Ureter (tissue), 1 donor: ENCODE measurements at regions not wholly inside any gene's neighbourhood (a gene's known extent, or its start where the extent isn't known, plus 50 kb on each side); places are given as distances from the start of the nearest gene placed in this dataset.

Source experiments
- DNase-seq: peaks from one replicate; pipeline ENCODE4 v3.0.0-alpha.2; 2020; ENCODE audit warnings: low spot score
- donor health status: DM: yes; HTN: yes; CAD: no.

DNA sequence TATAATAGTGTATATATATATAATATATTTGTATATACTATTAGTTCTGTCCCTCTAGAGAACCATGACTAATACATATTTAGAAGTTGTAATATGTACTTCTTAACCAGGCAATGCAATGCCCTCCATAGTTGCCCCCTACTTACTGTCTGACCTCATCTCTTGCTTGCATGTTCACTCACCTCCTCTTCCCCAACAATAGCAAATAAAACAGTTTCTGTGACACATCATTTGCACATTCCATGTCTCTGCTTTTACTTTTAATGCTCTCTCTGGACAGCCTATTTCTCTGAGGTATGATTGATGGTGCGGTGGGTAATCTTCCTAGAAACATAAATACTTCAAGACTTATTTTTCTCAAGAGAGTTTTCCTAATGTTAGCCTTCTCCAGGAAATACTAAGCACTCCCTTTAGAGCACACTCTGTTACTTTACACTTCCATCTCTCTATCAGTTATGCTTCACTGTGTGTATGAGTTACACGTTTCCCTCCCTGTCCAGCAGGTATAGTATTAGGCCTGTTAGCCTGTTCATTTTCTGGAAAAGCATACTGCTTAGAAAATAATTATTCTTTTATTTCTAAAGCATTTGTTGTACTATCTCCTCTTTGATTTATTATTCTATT lies 295.6 kb upstream of the LRATD1 start:
- DNase-seq, result no peak

DNA sequence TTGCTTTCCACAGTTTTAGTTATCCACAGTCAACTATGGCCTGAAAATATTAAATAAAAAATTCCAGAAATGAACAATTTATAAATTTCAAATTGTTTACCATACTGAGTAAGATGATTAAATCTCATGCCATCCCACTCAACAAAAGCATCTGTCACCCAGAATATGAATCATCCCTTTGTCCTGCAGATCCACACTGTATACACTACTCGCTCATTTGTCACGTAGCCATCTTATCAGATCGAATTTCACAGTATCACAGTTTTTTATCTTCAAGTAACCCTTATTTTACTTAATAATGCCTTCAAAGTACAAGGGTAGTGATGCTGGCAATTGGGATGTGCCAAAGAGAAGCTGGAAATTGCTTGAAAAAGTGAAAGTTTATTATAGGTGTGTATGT lies 291.8 kb upstream of the LRATD1 start:
- no peak for DNase-seq

DNA sequence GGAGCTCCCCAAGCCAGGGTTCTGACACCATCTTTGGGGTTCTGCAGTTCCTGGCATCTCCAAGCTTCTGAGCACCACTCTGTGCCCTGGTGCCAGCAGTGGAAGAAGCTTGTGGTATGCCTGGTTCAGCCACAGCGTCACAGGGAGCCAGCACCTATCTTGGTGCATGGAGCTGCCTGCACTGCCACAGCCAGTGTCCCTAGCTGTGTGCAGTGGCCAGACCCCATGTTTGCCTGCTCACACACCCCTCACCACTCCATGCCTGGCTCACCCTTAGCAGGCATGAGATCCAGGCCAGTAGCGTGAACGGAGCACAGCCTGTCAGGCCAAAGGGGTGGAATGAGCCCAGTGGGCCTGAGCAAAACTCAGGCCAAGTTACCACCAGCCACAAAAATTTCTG lies 290.2 kb upstream of the LRATD1 start:
- no peak for DNase-seq

DNA sequence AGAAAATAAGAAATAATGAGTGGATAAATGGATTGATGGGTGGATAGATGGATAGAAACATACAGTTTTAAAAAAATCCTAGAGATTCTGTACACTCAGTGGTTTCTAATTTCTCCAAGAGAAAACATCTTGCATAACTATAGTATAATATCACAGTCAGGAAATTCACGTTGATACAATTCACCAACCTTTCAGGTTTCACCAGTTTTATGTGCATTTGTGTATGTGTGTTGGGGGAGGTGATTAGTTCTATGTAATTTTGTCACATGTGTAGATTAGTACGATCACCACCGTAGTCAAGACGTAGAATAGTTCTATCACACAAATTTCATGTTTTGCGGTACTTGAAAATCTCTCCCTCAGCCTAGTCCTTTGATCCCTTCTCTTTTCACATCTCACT lies 288.2 kb upstream of the LRATD1 start:
- DNase-seq, result no peak

DNA sequence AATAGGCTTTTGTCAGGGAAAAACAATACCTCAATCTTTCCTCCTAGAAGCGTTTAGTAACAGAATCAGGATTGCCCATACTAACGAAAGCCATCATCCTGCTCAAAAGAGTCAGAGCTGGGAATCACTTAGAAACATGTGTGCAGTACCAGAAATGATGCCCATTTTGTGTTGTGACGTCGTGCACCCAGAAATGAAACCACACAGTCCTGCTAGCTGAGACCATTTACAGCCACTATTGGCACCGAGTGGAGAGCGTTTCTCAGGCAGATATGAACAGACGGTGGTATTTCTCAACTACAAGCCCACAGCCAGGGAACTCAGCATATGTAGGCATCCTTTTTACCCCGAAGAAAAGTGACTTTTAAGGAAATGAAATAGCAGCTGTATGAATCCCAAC lies 284.3 kb upstream of the LRATD1 start:
- no peak for DNase-seq

DNA sequence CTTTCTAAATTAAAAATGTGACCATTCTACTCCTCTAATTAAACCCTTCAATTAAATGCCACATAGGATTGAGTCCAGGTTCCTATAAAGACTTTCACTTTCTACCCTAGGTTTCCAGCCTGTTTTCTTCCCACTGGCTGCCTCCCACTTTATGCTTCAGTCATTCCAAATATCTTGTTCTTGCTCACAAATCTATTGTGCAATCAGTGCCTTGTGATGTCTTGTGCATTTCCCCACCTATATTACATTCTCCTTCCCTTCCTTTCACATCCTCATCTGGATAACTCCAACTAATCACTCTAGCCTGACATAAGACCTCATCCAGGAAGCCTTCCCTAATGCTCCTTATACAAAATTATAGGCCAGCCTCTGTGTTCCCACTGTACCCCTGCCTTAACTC lies 281.7 kb upstream of the LRATD1 start:
- no peak for DNase-seq

DNA sequence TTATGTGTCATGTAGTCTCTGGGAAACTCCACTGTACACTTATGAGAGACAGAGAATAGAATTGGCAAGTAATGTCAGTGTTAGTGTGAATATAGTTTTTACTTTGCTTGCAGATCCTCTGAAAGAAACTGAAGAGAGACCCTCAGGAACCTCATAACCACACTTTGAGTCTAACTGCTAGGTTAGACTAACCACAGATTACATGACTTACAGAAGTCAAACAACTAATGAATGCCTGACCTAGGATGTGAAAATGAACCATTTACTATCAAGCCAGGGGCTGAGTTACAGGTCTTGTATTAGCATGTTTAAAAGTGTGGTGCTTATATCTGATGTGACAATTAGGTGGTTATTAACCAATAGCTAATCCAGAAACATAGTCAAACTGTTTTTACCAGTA lies 280.4 kb upstream of the LRATD1 start:
- no peak for DNase-seq

DNA sequence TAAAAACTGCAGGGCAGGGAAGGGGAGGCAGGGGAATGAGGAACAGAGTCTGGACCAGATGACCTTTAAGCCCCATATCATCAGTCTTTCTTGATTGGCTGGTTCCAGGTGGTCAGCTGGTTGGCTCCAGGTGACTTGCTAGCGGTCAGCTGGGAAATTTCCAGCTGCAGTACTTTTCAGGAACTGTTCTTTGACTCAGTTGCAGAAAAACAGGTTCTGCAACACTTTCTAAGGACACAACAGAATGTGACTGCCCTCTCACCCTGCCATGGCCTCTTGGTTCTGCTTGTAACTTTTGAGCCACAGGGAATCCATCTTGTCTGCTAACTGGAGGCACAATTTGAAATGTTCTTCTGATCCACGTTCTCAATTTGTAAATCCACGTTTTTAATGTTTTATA lies 278.3 kb upstream of the LRATD1 start:
- no peak for DNase-seq

DNA sequence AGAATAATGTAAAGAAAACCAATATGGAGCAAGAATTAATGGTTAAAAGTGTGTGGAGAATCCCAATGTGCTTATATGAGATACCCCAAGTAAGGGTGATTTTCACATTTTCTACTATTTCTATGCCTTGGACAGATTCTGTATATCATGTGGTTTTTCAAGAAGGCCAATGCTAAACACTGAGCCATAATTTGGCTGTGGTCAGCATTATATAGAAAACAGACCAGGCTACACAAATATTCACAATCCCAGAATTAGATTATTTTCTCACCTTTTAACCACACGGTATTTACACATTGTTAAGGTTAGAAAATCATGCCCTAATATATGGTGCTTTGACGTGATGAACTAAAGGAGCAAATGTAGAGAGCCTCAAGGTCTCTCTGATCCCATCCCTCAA lies 277.4 kb upstream of the LRATD1 start:
- no peak for DNase-seq

DNA sequence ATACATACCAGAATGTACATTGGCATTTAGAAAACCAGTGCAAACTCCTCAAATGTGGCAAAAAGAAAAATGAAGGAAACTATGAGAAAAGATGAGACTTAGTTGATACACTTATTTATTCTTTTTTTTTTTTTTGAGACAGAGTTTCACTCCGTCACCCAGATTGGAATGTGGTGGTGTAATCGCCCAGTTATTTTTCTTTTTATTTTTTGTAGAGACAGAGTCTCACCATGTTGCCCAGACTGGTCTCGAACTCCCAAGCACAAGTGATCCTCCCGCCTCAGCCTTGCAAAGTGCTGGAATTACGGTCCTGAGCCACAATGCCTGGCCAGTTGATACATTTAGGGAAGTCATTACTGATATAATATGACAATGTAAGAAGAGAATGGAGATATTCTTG lies 274.2 kb upstream of the LRATD1 start:
- no peak for DNase-seq

DNA sequence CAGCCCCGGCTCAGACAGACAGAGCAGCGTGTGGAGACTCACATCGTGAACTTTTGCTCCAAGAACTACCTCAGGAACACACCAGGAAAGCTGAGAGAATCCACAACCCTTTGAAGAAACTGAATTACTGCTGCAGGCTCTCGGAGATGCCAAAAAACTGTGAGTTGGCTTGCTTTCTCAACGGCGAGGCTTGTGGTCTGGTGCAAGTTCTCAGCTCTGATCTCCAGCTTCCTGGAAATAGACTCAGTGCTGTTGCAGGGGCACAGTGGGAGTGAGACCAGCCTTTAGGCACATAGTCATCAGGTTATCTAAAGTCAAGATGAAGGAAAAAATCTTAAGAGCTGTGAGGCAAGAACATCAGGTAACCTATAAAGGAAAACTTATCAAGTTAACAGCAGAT lies 273.7 kb upstream of the LRATD1 start:
- DNase-seq, result no peak

DNA sequence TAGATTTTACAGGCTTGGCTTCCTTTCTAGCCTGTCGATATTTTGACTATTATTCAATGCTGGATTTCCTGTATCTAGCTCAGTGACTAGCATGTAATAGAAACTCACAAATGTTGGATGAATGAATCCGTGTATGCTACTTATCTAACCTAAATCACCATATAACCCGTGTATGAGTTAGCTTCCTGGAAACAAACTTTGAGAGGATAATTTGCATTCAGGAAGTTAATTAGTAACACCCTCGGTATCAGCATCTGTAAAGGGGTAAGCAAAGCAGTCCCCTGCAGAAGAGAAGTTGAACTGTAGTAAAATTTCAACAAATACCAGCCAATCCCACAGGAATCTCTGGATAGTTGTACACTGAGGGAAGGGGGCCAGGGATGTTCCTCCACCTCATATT lies 269.4 kb upstream of the LRATD1 start:
- no peak for DNase-seq

DNA sequence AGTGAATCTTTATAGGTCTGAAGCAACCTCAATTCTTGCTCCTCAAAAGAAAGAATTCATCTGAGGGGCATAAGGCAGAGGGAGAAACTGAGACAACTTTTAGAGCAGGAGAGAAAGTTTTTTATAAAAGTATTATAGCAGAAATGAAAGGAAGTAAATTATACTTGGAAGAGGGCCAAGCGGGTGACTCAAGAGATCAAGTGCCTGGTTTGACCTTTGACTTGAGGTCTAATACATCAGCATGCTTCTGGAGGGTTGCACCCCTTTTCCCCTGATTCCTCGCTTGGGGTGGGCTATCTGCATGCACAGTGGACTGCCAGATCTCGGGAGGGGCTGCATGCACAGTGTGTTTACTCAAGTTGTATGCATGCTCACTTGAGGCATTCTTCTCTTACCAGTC lies 268.5 kb upstream of the LRATD1 start:
- no peak for DNase-seq

DNA sequence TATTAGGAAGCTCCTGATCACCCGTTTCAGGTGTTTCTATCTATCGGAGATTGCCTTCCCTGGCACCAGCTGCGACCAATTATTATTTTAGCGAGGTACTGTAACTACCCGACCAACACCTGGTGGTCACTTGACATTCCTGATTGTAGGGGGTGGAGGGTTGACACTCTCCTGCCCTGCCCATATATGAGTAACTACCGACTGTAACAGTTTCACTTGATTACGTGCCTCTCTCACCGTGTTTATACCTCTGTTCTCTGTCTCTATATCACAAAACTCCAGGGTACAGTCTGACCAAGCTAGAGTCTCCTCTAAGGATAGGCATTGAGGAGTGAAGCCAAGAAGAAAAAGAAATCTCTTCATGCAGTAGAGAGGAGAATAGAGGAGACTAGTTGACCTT lies 268.0 kb upstream of the LRATD1 start:
- DNase-seq, result no peak

DNA sequence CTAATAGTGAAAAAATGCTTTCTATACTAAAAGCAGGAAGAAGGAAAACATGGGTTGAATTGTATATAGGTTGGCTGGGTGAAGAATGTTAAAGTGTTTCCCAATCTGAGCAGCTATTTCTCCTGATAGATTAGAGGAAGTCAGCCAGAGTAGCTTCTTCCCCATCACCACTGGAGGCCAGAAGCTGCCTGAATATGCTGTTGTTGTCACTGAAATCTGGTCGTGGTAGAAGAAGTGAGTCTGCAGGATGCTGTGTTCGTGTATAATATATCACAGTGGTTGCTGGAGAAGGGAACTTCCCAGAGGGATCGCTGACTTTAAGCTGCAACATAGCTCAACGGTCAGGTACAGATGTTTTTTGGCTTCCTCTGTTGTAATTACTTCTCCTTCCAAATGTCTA lies 247.5 kb upstream of the LRATD1 start:
- DNase-seq, result no peak

DNA sequence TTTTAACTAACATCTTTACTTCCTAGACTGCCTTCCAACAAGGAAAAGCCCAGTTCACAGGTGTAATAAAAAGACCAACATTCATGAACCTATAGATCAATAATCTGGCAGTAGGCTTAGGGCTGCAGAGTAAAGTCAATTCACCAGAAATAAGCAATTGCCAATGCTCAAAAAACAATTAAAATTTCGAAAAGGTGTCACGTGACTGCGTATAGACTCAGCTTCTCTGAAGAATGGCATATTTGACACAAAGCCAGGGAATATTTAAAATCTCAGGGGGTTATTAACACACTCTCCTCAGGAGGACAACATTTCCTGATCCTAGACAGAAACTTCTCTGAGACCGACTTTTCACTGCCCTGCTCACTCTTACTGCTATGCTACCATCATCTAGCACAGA lies 245.2 kb upstream of the LRATD1 start:
- DNase-seq, result no peak

DNA sequence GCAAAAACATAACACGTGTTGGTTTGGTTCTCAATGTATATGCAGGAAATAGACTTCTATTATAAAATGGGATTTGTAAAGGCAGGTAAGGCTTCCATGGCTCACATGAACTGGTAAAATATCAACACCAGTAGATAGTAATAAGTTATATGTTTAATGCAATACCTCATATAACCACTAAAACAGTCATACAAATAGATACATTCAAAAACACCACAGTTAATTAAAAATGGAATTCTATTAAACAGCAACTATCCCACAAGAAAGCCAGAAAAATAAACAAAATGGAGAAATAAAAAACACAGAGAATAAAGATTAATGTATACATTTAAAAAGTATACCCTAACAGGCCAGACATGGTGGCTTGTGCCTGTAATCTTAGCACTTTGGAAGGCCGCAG lies 243.8 kb upstream of the LRATD1 start:
- no peak for DNase-seq

DNA sequence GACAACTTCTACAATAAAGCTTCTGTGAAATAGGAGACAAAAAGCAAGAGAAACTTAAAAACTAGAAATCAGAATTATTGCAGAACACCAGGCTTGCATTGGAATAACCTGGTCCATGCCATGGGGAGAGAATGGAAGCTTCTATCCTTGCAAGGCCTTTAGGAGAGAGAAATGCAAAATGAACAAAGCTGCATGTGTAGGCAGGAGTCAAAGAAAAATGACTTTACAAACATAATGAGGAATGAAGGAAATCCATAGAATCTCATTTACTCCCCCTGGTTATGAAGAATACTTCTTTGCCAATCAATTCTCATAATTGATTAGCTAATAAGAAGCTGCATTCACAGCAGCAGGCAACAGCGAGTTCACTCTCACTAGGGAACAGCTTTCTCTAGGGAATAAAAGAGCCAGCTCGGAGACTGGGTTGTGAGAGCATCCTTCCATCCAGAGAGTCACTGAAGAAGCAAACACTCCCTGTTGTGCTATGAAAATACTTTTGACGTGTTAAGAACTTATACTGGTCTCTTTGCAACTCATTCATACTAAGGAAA lies 235.9 kb upstream of the LRATD1 start:
- no peak for DNase-seq

DNA sequence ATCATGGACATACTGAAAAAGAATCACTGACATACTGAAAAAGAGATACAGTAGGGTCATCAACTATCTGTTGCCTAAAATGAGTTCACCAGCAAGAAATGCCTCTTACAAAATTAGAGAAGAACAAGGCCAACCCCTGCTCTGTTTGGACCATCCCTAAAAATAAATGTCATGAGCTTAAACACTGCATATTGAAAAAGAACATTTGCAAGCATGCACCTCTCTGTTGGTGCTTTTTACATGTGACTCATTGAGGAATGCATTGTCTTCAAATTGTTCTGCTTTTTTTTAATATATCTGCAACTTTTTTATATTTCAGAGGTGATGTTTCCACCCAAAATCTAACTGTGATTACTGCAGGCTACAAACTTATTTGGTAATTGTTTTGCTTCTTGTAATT lies 233.9 kb upstream of the LRATD1 start:
- no peak for DNase-seq

DNA sequence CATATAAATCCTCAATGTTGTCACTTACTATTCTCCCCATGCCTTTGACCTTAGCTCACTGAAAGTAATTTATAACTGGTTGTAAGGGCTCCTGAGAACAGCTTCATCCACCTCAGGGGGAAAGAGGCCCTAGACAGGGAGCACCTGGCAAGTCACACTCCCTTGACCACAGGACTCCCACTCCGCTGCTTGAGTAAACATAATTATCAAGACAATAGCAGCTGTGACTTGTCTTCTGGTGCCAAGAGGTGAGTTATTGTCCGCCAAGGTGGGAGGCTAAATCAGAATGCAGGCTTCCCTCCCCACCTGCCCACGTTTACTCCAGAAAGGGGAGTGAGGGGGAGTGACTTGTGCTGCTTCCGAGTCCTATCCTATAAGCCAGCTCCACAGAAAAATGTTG lies 230.6 kb upstream of the LRATD1 start:
- no peak for DNase-seq

DNA sequence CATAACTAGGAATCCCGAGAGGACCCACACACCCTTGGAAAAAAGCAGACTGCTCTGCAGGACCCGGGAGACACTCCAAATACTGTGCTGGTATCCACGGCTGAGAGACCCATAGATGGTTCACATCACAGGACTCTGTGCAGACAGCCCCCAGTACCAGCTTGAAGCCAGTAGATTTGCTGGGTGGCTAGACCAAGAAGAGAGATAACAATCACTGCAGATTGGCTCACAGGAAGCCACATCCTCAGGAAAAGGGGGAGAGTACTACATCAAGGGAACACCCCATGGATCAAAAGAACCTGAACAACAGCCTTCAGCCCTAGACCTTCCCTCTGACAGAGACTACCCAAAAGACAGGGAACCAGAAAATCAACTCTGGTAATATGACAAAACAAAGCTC lies 223.8 kb upstream of the LRATD1 start:
- no peak for DNase-seq

DNA sequence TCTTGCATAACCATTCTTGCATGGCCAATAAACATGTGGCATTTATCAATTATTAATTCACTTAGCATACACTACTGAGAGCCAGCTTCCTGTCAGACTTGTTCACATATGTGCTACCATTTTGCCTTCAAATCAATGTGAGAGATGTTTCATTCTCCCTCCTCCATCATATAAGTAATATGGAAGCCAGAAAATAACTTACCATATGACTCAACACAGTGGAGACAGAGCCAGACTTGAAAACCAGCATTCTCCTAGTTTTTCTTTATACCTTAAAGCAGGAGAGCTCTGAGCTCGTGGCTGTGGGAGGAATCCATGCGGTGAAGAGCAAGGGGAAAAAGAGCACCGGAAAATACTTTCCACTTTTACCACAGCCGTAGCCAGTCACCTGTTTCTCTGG lies 215.0 kb upstream of the LRATD1 start:
- DNase-seq, result no peak

DNA sequence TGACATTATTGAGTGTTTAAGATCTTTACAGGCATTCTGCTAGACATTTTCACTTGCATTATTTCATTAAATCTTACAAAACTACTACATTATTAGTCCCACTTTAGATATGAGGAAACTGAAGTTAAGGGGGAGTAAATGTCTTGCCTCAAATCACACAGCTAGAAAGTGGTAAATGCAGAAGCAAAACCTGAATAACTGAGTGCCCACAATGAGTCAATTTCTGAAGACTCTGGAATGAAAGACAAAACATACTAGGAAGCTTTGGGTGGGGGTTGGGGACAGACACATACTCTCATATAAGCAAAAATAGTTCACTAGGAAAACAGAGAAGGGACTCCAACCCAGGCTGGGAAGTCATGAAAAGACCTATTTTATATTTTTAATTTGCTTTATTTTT lies 214.4 kb upstream of the LRATD1 start:
- DNase-seq, result no peak

DNA sequence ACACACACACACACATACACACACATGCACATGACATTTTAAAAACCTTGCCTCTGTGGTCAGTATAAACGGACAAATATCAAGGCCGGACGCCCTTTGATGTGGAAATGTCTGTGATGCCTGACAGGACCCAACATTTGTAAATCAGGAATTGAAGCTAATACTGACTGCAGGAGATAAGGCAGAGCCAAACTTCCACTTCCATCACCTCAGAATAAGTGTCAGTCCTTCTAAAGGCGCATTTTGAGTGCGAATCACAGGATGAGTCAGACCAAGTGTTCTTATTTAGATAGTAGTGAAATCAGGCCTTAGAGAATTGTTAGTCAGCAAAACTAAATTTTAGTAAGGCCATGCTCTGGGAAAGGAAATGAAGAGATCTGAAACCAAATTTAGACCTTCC lies 211.7 kb upstream of the LRATD1 start:
- DNase-seq, result no peak

DNA sequence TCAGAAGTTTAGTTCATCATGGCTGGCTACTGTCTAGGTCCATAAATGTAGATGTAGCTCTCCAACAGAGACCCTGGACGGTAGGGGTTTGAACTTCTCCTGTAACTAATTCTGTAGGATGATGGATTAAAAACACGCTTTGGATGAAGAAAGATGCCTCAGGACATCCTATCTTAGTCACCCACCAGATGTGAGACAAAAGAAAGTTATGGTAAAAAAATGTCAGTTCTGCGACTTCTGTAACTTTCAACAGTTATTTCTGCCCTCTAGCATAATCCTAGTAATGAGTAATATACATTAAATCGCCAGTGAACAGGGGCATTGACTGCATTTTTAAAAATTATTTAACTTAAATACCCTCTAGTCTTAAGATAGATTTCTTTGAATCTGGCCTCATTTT lies 210.1 kb upstream of the LRATD1 start:
- no peak for DNase-seq
